ENCODE measurements at regions not wholly inside any gene's neighbourhood (a gene's known extent, or its start where the extent isn't known, plus 50 kb on each side); places are given as distances from the start of the nearest gene placed in this dataset.

- TF ChIP-seq POLR2A (IDR thresholded peaks at IDR 0.05) (no peak), POLR2AphosphoS5 (IDR thresholded peaks at IDR 0.05) (no peak), EP300 (IDR thresholded peaks at IDR 0.05) (no peak), CTCF (IDR thresholded peaks at IDR 0.05) (no peak)
- Histone ChIP-seq H3K9me3 (no peaks in the 10 kb centered on the region), H3K27me3 (no peaks in the 10 kb centered on the region), H3K4me1 (no peaks in the 10 kb centered on the region), H3K27ac (no peak overlapping the region), H3K36me3 (no peaks in the 10 kb centered on the region), H3K4me3 (no peak overlapping the region)
- ATAC-seq, result no peak
Observed at GRCh38 chr15:36371509-36371908, 207.9 kb upstream of the CDIN1 start.

- Histone ChIP-seq H3K27me3 (no peaks in the 10 kb centered on the region), H3K36me3 (no peaks in the 10 kb centered on the region), H3K4me1 (no peaks in the 10 kb centered on the region), H3K27ac (no peak overlapping the region), H3K4me3 (no peak overlapping the region), H3K9me3 (no peaks in the 10 kb centered on the region)
- 85 to 100% methylated on average over 2 of the region's 2 CpGs for WGBS, 2 donors (ENCODE audit: low coverage in 1 of 2)
- TF ChIP-seq EP300 (IDR thresholded peaks at IDR 0.05), result no peak
- TF ChIP-seq CTCF (IDR thresholded peaks at IDR 0.05), result no peak
- TF ChIP-seq POLR2AphosphoS5 (IDR thresholded peaks at IDR 0.05), result no peak
- no peak for TF ChIP-seq POLR2A (IDR thresholded peaks at IDR 0.05)
- no peak for ATAC-seq
Observed at GRCh38 chr15:36372968-36373367, 206.5 kb upstream of the CDIN1 start.

- no peak for ATAC-seq
- Histone ChIP-seq H3K4me3 (no peak overlapping the region), H3K27me3 (no peaks in the 10 kb centered on the region), H3K4me1 (no peaks in the 10 kb centered on the region), H3K36me3 (no peaks in the 10 kb centered on the region), H3K9me3 (no peaks in the 10 kb centered on the region), H3K27ac (no peak overlapping the region)
- 51 to 53% methylated on average over 3 of the region's 3 CpGs for WGBS, 2 donors (ENCODE audit: low coverage in 1 of 2)
- TF ChIP-seq CTCF (IDR thresholded peaks at IDR 0.05), result no peak
- TF ChIP-seq POLR2AphosphoS5 (IDR thresholded peaks at IDR 0.05), result no peak
- TF ChIP-seq EP300 (IDR thresholded peaks at IDR 0.05), result no peak
- no peak for TF ChIP-seq POLR2A (IDR thresholded peaks at IDR 0.05)
Observed at GRCh38 chr15:36373550-36373949, 205.9 kb upstream of the CDIN1 start.

GRCh38 chr15:36389107-36389506, 190.3 kb upstream of the CDIN1 start:
- Histone ChIP-seq H3K9me3 (no peaks in the 10 kb centered on the region), H3K36me3 (no peaks in the 10 kb centered on the region), H3K4me1 (no peaks in the 10 kb centered on the region), H3K27ac (no peak overlapping the region), H3K4me3 (no peak overlapping the region), H3K27me3 (no peaks in the 10 kb centered on the region)
- TF ChIP-seq EP300 (IDR thresholded peaks at IDR 0.05), result no peak
- TF ChIP-seq POLR2A (IDR thresholded peaks at IDR 0.05), result no peak
- TF ChIP-seq POLR2AphosphoS5 (IDR thresholded peaks at IDR 0.05), result no peak
- no peak for TF ChIP-seq CTCF (IDR thresholded peaks at IDR 0.05)
- ATAC-seq, result no peak

GRCh38 chr15:36390491-36390890, 188.9 kb upstream of the CDIN1 start:
- WGBS, 2 donors (ENCODE audit: low coverage in 1 of 2), result 54 to 75% methylated on average over 2 of the region's 2 CpGs
- no peak for ATAC-seq
- H3K4me3 ChIP-seq, result no peak overlapping the region
- TF ChIP-seq CTCF (IDR thresholded peaks at IDR 0.05) (no peak), POLR2AphosphoS5 (IDR thresholded peaks at IDR 0.05) (no peak), POLR2A (IDR thresholded peaks at IDR 0.05) (no peak), EP300 (IDR thresholded peaks at IDR 0.05) (no peak)
- no peak overlapping the region for H3K27ac ChIP-seq
- H3K4me1 ChIP-seq, result no peaks in the 10 kb centered on the region
- H3K36me3 ChIP-seq, result no peaks in the 10 kb centered on the region
- H3K9me3 ChIP-seq, result no peaks in the 10 kb centered on the region
- H3K27me3 ChIP-seq, result no peaks in the 10 kb centered on the region

All from gastroesophageal sphincter (tissue), 4 donors.